SK-N-SH (cell line): ENCODE measurements at regions not wholly inside any gene's neighbourhood (a gene's known extent, or its start where the extent isn't known, plus 50 kb on each side); places are given as distances from the start of the nearest gene placed in this dataset.

ENCODE experiments used
- CTCF ChIP-seq: fragments of 200-600 bp; sonication (generic); IDR thresholded peaks from 2 replicates; pipeline ENCODE4 v1.6.1; 2017; ENCODE audit warnings: antibody characterized with exemption, mild to moderate bottlenecking, moderate library complexity
- MXI1 ChIP-seq: IDR thresholded peaks from 2 replicates; pipeline ENCODE4 v1.6.1; 2012; ENCODE audit warnings: mild to moderate bottlenecking, low read depth, low read length, improper control_type of control experiment
- POLR2AphosphoS5 ChIP-seq: IDR thresholded peaks from 2 replicates; pipeline ENCODE4 v1.6.1; 2012; ENCODE audit warnings: low read depth, low read length
- RAD21 ChIP-seq: IDR thresholded peaks from 2 replicates; pipeline ENCODE4 v1.6.1; 2012; ENCODE audit warnings: mild to moderate bottlenecking, low read length
- RCOR1 ChIP-seq: fragments of 150-350 bp; IDR thresholded peaks from 2 replicates; pipeline ENCODE4 v1.6.1; 2017; ENCODE audit warnings: antibody characterized with exemption, low read length
- YY1 ChIP-seq: IDR thresholded peaks from 2 replicates; pipeline ENCODE4 v1.4.0; 2012; ENCODE audit warnings: low read depth, mild to moderate bottlenecking

GRCh38 chr16:86993426-86994110, 323.6 kb downstream of the C16orf95 start:
- no peak for TF ChIP-seq CTCF
- TF ChIP-seq YY1 = no peak
- no peak for TF ChIP-seq MXI1
- TF ChIP-seq RAD21 = no peak
- no peak for TF ChIP-seq POLR2AphosphoS5
- no peak for TF ChIP-seq RCOR1
